K562 (cell line): ENCODE measurements at regions not wholly inside any gene's neighbourhood (a gene's known extent, or its start where the extent isn't known, plus 50 kb on each side); places are given as distances from the start of the nearest gene placed in this dataset.

Experiments
- ATAC-seq: fragments of 200-7000 bp; cut with Tn5 transposase; 3 replicates; pipeline ENCODE4 v1.9.1; 2020; ENCODE audit warnings: moderate library complexity
- BruUV-seq: library from RNA; stranded (reverse); fragments of 400-500 nt; replicated peaks from 2 replicates; lab custom pipeline; 2021; lab: Mats Ljungman, UMichigan
- CTCF ChIA-PET: fragments of 300-600 bp; formaldehyde crosslinking; extraction: SDS; loops from one replicate; lab custom pipeline; 2021; ENCODE audit warnings: low intra/inter-chr PET ratio; lab: Yijun Ruan, JAX
- POLR2A ChIA-PET: fragments of 300-600, 350-650 bp; sonication (Branson Sonifier 250); formaldehyde crosslinking; extraction: SDS; loops from one replicate; lab custom pipeline; 2021; ENCODE audit warnings: antibody characterized with exemption, inconsistent platforms; lab: Yijun Ruan, JAX
- DNase-seq, 4 experiments: peaks; one replicate each; pipeline versions ENCODE4 v3.0.0 to v3.0.0-alpha.2; 2011 to 2018; ENCODE audit warnings: low spot score in 3 of 4, mixed read lengths in 3 of 4; ENCODE audit errors: extremely low read depth in 1 of 4
- FAIRE-seq: peaks from 2 replicates; lab custom pipeline; 2011; peaks lifted over from hg19 to GRCh38; lab: Jason Lieb, UNC
- H2AFZ ChIP-seq: 2 replicates; pipeline ENCODE4 v1.6.0; 2011; ENCODE audit warnings: low read depth, low read length, control low read depth, inconsistent platforms
- H3K27ac ChIP-seq: fragments of 200-600 bp; 3 replicates; pipeline ENCODE4 v1.8.0; 2011; ENCODE audit warnings: low read depth, mild to moderate bottlenecking, control low read depth, inconsistent platforms, low read length, moderate library complexity, mixed read lengths; ENCODE audit errors: extremely low read depth
- H3K27me3 ChIP-seq, 2 experiments: fragments of 300-600 bp in 1 of 2; 2 replicates in 1 of 2; 3 replicates in 1 of 2; pipeline versions ENCODE4 v1.6.0 to v1.8.0; 2011; ENCODE audit warnings: inconsistent platforms in 2 of 2, low read length in 2 of 2, mild to moderate bottlenecking in 1 of 2, mixed read lengths in 1 of 2, moderate library complexity in 1 of 2; ENCODE audit not compliant: control insufficient read depth in 2 of 2, insufficient read depth in 2 of 2
- H3K36me3 ChIP-seq: fragments of 300-600 bp; 3 replicates; pipeline ENCODE4 v1.8.0; 2011; ENCODE audit warnings: mild to moderate bottlenecking, low read length, inconsistent platforms; ENCODE audit not compliant: control insufficient read depth, insufficient read depth
- H3K4me1 ChIP-seq, 2 experiments: fragments of 200-600 bp in 1 of 2; replicated peaks in 1 of 2; 2 replicates in 1 of 2; 3 replicates in 1 of 2; pipeline versions ENCODE4 v1.5.1 to v1.8.0; 2011; ENCODE audit warnings: inconsistent platforms in 2 of 2, low read length in 2 of 2, mild to moderate bottlenecking in 1 of 2, mixed read lengths in 1 of 2, moderate library complexity in 1 of 2; ENCODE audit not compliant: control insufficient read depth in 2 of 2, insufficient read depth in 2 of 2
- H3K4me2 ChIP-seq: 2 replicates; pipeline ENCODE4 v1.6.1; 2011; ENCODE audit warnings: low read length, control low read depth, inconsistent platforms, mixed read lengths; ENCODE audit not compliant: insufficient read depth
- H3K4me3 ChIP-seq: fragments of 200-600 bp; sonication (generic), shearing (Covaris generic); 2 replicates; pipeline ENCODE4 v1.5.1; 2016; ENCODE audit warnings: control low read depth, inconsistent platforms
- H3K79me2 ChIP-seq: fragments of 200-600 bp; 3 replicates; pipeline ENCODE4 v1.8.0; 2011; ENCODE audit warnings: low read length, inconsistent platforms; ENCODE audit not compliant: control insufficient read depth, insufficient read depth
- H3K9ac ChIP-seq, 2 experiments: 2 replicates each; pipeline versions ENCODE4 v1.6.0 to v1.6.1; 2011; ENCODE audit warnings: low read depth in 2 of 2, low read length in 2 of 2, control low read depth in 1 of 2, inconsistent platforms in 1 of 2, mild to moderate bottlenecking in 1 of 2, mixed read lengths in 1 of 2; ENCODE audit not compliant: insufficient read depth in 1 of 2
- H3K9me1 ChIP-seq: one replicate; pipeline ENCODE4 v1.6.0; 2011; ENCODE audit warnings: inconsistent platforms, mild to moderate bottlenecking, low read length, moderate library complexity; ENCODE audit not compliant: control insufficient read depth, insufficient read depth
- H3K9me3 ChIP-seq: replicated peaks from 2 replicates; pipeline ENCODE4 v1.5.1; 2011; ENCODE audit warnings: low read depth, low read length, inconsistent platforms; ENCODE audit not compliant: control insufficient read depth, insufficient read depth
- H4K20me1 ChIP-seq: replicated peaks from 2 replicates; pipeline ENCODE4 v1.6.1; 2011; ENCODE audit warnings: low read length, inconsistent platforms, mixed read lengths; ENCODE audit not compliant: control insufficient read depth, insufficient read depth
- BCOR ChIP-seq: fragments of 450-650 bp; IDR thresholded peaks from 2 replicates; pipeline ENCODE4 v1.6.1; 2016
- ELF1 ChIP-seq: fragments of 200-800 bp; sonication (Bioruptor generic); IDR thresholded peaks from 2 replicates; pipeline ENCODE4 v1.6.1; 2016; ENCODE audit warnings: missing genetic modification characterization, missing compliant biosample characterization
- MCM7 ChIP-seq, 2 experiments: fragments of 450-650 bp; IDR thresholded peaks; 2 replicates each; pipeline ENCODE4 v1.6.1; 2016 to 2018
- RBM25 ChIP-seq: fragments of 200-400 bp; formaldehyde crosslinking; IDR thresholded peaks from 2 replicates; pipeline ENCODE4 v1.6.1; 2018; ENCODE audit warnings: low read length, low read depth, moderate library complexity; ENCODE audit not compliant: severe bottlenecking
- ZNF121 ChIP-seq: sonication (generic); formaldehyde crosslinking; conservative IDR thresholded peaks from 2 replicates; pipeline ENCODE4 v1.8.0; 2022; ENCODE audit warnings: missing genetic modification reagents
- ZNF280A ChIP-seq: fragments of 450-650 bp; IDR thresholded peaks from 2 replicates; pipeline ENCODE4 v1.6.1; 2018; ENCODE audit warnings: mild to moderate bottlenecking, low read depth; ENCODE audit not compliant: partially characterized antibody
- ZNF589 ChIP-seq: fragments of 200-800 bp; sonication (Bioruptor generic); IDR thresholded peaks from 2 replicates; pipeline ENCODE4 v1.6.1; 2016; ENCODE audit warnings: low read depth, missing genetic modification characterization, missing compliant biosample characterization
- ZNF785 ChIP-seq: fragments of 250-450 bp; sonication (Bioruptor Pico); IDR thresholded peaks from 2 replicates; pipeline ENCODE4 v1.4.0; 2020; ENCODE audit warnings: mild to moderate bottlenecking
- WGBS: fragments of 100-300 bp; shearing (Covaris generic); methylation state at CpG from one replicate; pipeline ENCODE4 v1.1.6; 2016; ENCODE audit warnings: low coverage, mixed read lengths; ENCODE audit not compliant: insufficient coverage; ENCODE audit errors: missing lambda C conversion rate; 5-methylcytosine and 5-hydroxymethylcytosine counted together
- in situ Hi-C: fragments of 300-500 bp; cut with MboI; formaldehyde crosslinking; loops from 4 replicates; pipeline ENCODE4 v1.15.0; 2018; ENCODE audit warnings: inconsistent platforms, mixed read lengths
- intact Hi-C: fragments of 100-400 bp; cut with micrococcal nuclease; formaldehyde crosslinking; loops from 2 replicates; pipeline ENCODE4 v1.14.2; 2022

- H3K36me3 ChIP-seq = no peaks in the 10 kb centered on the region
- no peak for FAIRE-seq
- WGBS = 29% methylated on average over 5 of the region's 11 CpGs
- no TSS peak for BruUV-seq
- TF ChIP-seq BCOR (peak; percentile 35; the same call in 1 of the 2 replicates), ZNF121 (CRISPR knock-in tag) (peak; percentile 86), MCM7 (IDR thresholded peaks at IDR 0.05) (no peak), ZNF589 (CRISPR knock-in tag) (peak; percentile 57; the same call in 1 of the 2 replicates), ELF1 (no peak), RBM25 (peak; percentile 82)
- H4K20me1 ChIP-seq = no peaks in the 10 kb centered on the region
- intact Hi-C loops (no loop called here), in situ Hi-C loops (no loop called here)
- H3K9me3 ChIP-seq = no peaks in the 10 kb centered on the region
- H3K79me2 ChIP-seq = no peaks in the 10 kb centered on the region
- ATAC-seq = peak; percentile 88
- POLR2A ChIA-PET = no interaction called here
- no peaks in the 10 kb centered on the region for H3K27me3 ChIP-seq
- H3K4me3 ChIP-seq = no peak overlapping the region
- peak overlapping the region; percentile 46 to 48; a peak in 3 of 4 replicates for H3K9ac ChIP-seq
- peaks cover 11 to 24% of the 10 kb centered on the region in 2 experiments for H3K4me1 ChIP-seq
- CTCF ChIA-PET = no interaction called here
- peak in 2 of 4 experiments; percentile 10 to 53 for DNase-seq
- peak overlapping the region; percentile 87 for H2AFZ ChIP-seq
- no peaks in the 10 kb centered on the region for H3K9me1 ChIP-seq
- peak overlapping the region; percentile 43 for H3K4me2 ChIP-seq
- peak overlapping the region; percentile 82 for H3K27ac ChIP-seq
Observed at GRCh38 chr18:70461323-70462077, 172.7 kb downstream of the SOCS6 start.

- Histone ChIP-seq H4K20me1 (no peaks in the 10 kb centered on the region), H3K27me3 (no peaks in the 10 kb centered on the region), H3K4me2 (no peak overlapping the region), H3K79me2 (no peaks in the 10 kb centered on the region), H3K9ac (no peak overlapping the region), H3K9me3 (no peaks in the 10 kb centered on the region), H3K4me3 (no peak overlapping the region), H3K27ac (no peak overlapping the region), H3K36me3 (no peaks in the 10 kb centered on the region), H3K9me1 (no peaks in the 10 kb centered on the region), H3K4me1 (peaks cover 7 to 24% of the 10 kb centered on the region in 2 experiments; a peak in 4 of 5 replicates), H2AFZ (no peak overlapping the region)
- ATAC-seq = no peak
- in situ Hi-C loops = no loop called here
- WGBS = 45% methylated on average over 5 of the region's 5 CpGs
- FAIRE-seq = no peak
- CTCF ChIA-PET = no interaction called here
- TF ChIP-seq ZNF785 (CRISPR knock-in tag) = no peak
- no peak for TF ChIP-seq ZNF280A
- BruUV-seq = no TSS peak
- POLR2A ChIA-PET = no interaction called here
- intact Hi-C loops = no loop called here
- no peak for DNase-seq
Observed at GRCh38 chr18:70459731-70460130, 170.9 kb downstream of the SOCS6 start.
